ENCODE measurements at regions not wholly inside any gene's neighbourhood (a gene's known extent, or its start where the extent isn't known, plus 50 kb on each side); places are given as distances from the start of the nearest gene placed in this dataset.

GRCh38 chr2:120785228-120785966 is 49.7 kb downstream of the GLI2 start:
- TF ChIP-seq CTCF (conservative IDR thresholded peaks at IDR 0.05) (no peak), EZH2 (IDR thresholded peaks at IDR 0.05; ENCODE audit: low read depth) (no peak)
